ENCODE measurements at regions not wholly inside any gene's neighbourhood (a gene's known extent, or its start where the extent isn't known, plus 50 kb on each side); places are given as distances from the start of the nearest gene placed in this dataset.

GRCh38 chr1:95982711-95983110 lies 738.9 kb upstream of the PTBP2 start:
- ChIA-PET CTCF (ENCODE audit: low intra/inter-chr PET ratio, low total read pairs) (no interaction called here), POLR2A (no interaction called here)
- Histone ChIP-seq H3K4me2 (ENCODE audit: low read depth, low read length) (no peak overlapping the region), H2AFZ (ENCODE audit: low read length) (no peak overlapping the region), H3K79me2 (ENCODE audit: insufficient read depth, low read length) (no peaks in the 10 kb centered on the region), H3K9me3 (ENCODE audit: low read length) (peaks cover 5% of the 10 kb centered on the region; the same call in 1 of the 2 replicates), H3K36me3 (replicated peaks in 1 of 2; ENCODE audit: control insufficient read depth in 1 of 2, insufficient read depth in 2 of 2, low read length in 2 of 2) (no peaks in the 10 kb centered on the region), H3K4me1 (ENCODE audit: insufficient read depth, low read length) (no peaks in the 10 kb centered on the region), H3K9ac (ENCODE audit: insufficient read depth, low read depth, low read length) (no peak overlapping the region), H3K4me3 (replicated peaks in 1 of 3; ENCODE audit: insufficient read depth in 1 of 3, low read depth in 2 of 3, low read length in 3 of 3) (no peak overlapping the region), H3K27ac (ENCODE audit: extremely low read length, insufficient read depth, low read length) (no peak overlapping the region), H4K20me1 (ENCODE audit: insufficient read depth, low read length) (no peaks in the 10 kb centered on the region), H3K27me3 (ENCODE audit: control insufficient read depth in 1 of 2, insufficient read depth in 2 of 2, low read length in 2 of 2) (no peaks in the 10 kb centered on the region)
- BruUV-seq (replicated peaks): no TSS peak
- intact Hi-C loops (cut with micrococcal nuclease; ENCODE audit: unreplicated experiment): no loop called here
- DNase-seq (ENCODE audit: low spot score) (no peak), FAIRE-seq (no peak), ATAC-seq (no peak)
- in situ Hi-C loops (cut with HindIII; ENCODE audit: extremely low pct_ligation_motif_present, low pct_unique_long_range_greater_than_20kb): no loop called here
- TF ChIP-seq ZSCAN30 (CRISPR knock-in tag; IDR thresholded peaks at IDR 0.05): no peak
- no peak for TF ChIP-seq SALL1 (CRISPR knock-in tag; IDR thresholded peaks at IDR 0.05)
- no peak for TF ChIP-seq WIZ (CRISPR knock-in tag; IDR thresholded peaks at IDR 0.05)
- TF ChIP-seq ZKSCAN8 (CRISPR knock-in tag; IDR thresholded peaks at IDR 0.05; ENCODE audit: borderline replicate concordance): no peak
- TF ChIP-seq USF2 (IDR thresholded peaks at IDR 0.05; ENCODE audit: low read depth, low read length): no peak
- TF ChIP-seq USF2 (CRISPR knock-in tag; IDR thresholded peaks at IDR 0.05; ENCODE audit: borderline replicate concordance): no peak
- no peak for TF ChIP-seq FOXC1 (CRISPR knock-in tag; IDR thresholded peaks at IDR 0.05; ENCODE audit: borderline replicate concordance)
- TF ChIP-seq ZNF3 (CRISPR knock-in tag; IDR thresholded peaks at IDR 0.05): no peak
- no peak for TF ChIP-seq ZBTB38 (CRISPR knock-in tag; IDR thresholded peaks at IDR 0.05)
- no peak for TF ChIP-seq ZIK1 (CRISPR knock-in tag; IDR thresholded peaks at IDR 0.05; ENCODE audit: borderline replicate concordance, low read depth)
- TF ChIP-seq HIVEP1 (CRISPR knock-in tag; IDR thresholded peaks at IDR 0.05): no peak
- no peak for TF ChIP-seq MED13 (CRISPR knock-in tag; IDR thresholded peaks at IDR 0.05)
- no peak for TF ChIP-seq ZNF430 (CRISPR knock-in tag; IDR thresholded peaks at IDR 0.05)
